IMR-90 (cell line): ENCODE measurements at regions not wholly inside any gene's neighbourhood (a gene's known extent, or its start where the extent isn't known, plus 50 kb on each side); places are given as distances from the start of the nearest gene placed in this dataset.

Experiments used
- ATAC-seq: fragments of 200-7000 bp; cut with Tn5 transposase; 2 replicates; pipeline ENCODE4 v1.9.1; 2020; ENCODE audit warnings: low read depth, mild to moderate bottlenecking, moderate library complexity
- BruUV-seq: library from RNA; stranded (reverse); fragments of 400-500 nt; replicated peaks from 2 replicates; lab custom pipeline; 2021; lab: Mats Ljungman, UMichigan
- CTCF ChIA-PET: fragments of 300-600 bp; formaldehyde crosslinking; extraction: SDS; loops from one replicate; lab custom pipeline; 2021; ENCODE audit warnings: antibody characterized with exemption; lab: Yijun Ruan, JAX
- POLR2A ChIA-PET: fragments of 300-600 bp; sonication (Branson Sonifier 250); formaldehyde crosslinking; loops from one replicate; lab custom pipeline; 2022; ENCODE audit warnings: antibody characterized with exemption; ENCODE audit not compliant: unreplicated experiment; lab: Charles Lee
- DNase-seq: peaks from one replicate; pipeline ENCODE4 v3.0.0; 2013
- H2AFZ ChIP-seq: replicated peaks from 2 replicates; pipeline ENCODE3; 2013; ENCODE audit warnings: low read length, mild to moderate bottlenecking; ENCODE audit not compliant: poor library complexity
- H2AK5ac ChIP-seq: 2 replicates; pipeline ENCODE4 v1.6.1; 2013; ENCODE audit warnings: low read depth, low read length, inconsistent platforms
- H2AK9ac ChIP-seq: replicated peaks from 2 replicates; pipeline ENCODE3; 2013; ENCODE audit warnings: mild to moderate bottlenecking, low read depth, low read length, moderate library complexity; ENCODE audit not compliant: poor library complexity
- H2BK120ac ChIP-seq: 2 replicates; pipeline ENCODE4 v1.6.1; 2013; ENCODE audit warnings: low read depth, low read length, inconsistent platforms
- H2BK15ac ChIP-seq: 3 replicates; pipeline ENCODE4 v1.6.1; 2013; ENCODE audit warnings: low read depth, low read length, inconsistent platforms
- H2BK20ac ChIP-seq: 2 replicates; pipeline ENCODE4 v1.6.1; 2013; ENCODE audit warnings: low read depth, mild to moderate bottlenecking, inconsistent platforms, low read length, moderate library complexity
- H2BK5ac ChIP-seq: 2 replicates; pipeline ENCODE4 v1.6.1; 2013; ENCODE audit warnings: mild to moderate bottlenecking, low read depth, low read length, inconsistent platforms; ENCODE audit not compliant: poor library complexity, severe bottlenecking
- H3K14ac ChIP-seq: replicated peaks from 2 replicates; pipeline ENCODE4 v1.6.1; 2013; ENCODE audit warnings: low read depth, low read length, inconsistent platforms
- H3K18ac ChIP-seq: 2 replicates; pipeline ENCODE4 v1.6.1; 2013; ENCODE audit warnings: low read depth, low read length, control low read depth
- H3K23ac ChIP-seq: 2 replicates; pipeline ENCODE4 v1.6.1; 2013; ENCODE audit warnings: low read depth, low read length, inconsistent platforms
- H3K27ac ChIP-seq: 2 replicates; pipeline ENCODE4 v1.5.1; 2013; ENCODE audit warnings: mild to moderate bottlenecking, control low read depth, low read length; ENCODE audit not compliant: insufficient read depth
- H3K27me3 ChIP-seq: 2 replicates; pipeline ENCODE4 v1.6.1; 2013; ENCODE audit warnings: low read length; ENCODE audit not compliant: control insufficient read depth, insufficient read depth
- H3K36me3 ChIP-seq: 2 replicates; pipeline ENCODE4 v1.6.1; 2013; ENCODE audit warnings: low read length, mixed read lengths; ENCODE audit not compliant: control insufficient read depth, insufficient read depth
- H3K4ac ChIP-seq: 2 replicates; pipeline ENCODE4 v1.6.1; 2013; ENCODE audit warnings: low read depth, low read length, inconsistent platforms
- H3K4me1 ChIP-seq: 2 replicates; pipeline ENCODE4 v1.6.1; 2013; ENCODE audit warnings: low read length, mixed read lengths; ENCODE audit not compliant: control insufficient read depth, insufficient read depth
- H3K4me2 ChIP-seq: 2 replicates; pipeline ENCODE4 v1.6.1; 2013; ENCODE audit warnings: low read depth, mild to moderate bottlenecking, control low read depth, low read length, moderate library complexity
- H3K4me3 ChIP-seq: 2 replicates; pipeline ENCODE4 v1.5.1; 2013; ENCODE audit warnings: low read depth, mild to moderate bottlenecking, control low read depth, low read length, moderate library complexity; ENCODE audit not compliant: insufficient read depth
- H3K56ac ChIP-seq: 2 replicates; pipeline ENCODE4 v1.6.1; 2013; ENCODE audit warnings: low read length, inconsistent platforms; ENCODE audit not compliant: insufficient read depth; ENCODE audit errors: extremely low read depth
- H3K79me1 ChIP-seq, 2 experiments: 2 replicates each; pipeline ENCODE4 v1.6.1; 2013; ENCODE audit warnings: low read length in 2 of 2, inconsistent platforms in 1 of 2, low read depth in 1 of 2
- H3K9ac ChIP-seq: 2 replicates; pipeline ENCODE4 v1.6.1; 2013; ENCODE audit warnings: low read depth, low read length, control low read depth
- H3K9me1 ChIP-seq: 2 replicates; pipeline ENCODE4 v1.6.1; 2013; ENCODE audit warnings: low read length, inconsistent platforms; ENCODE audit not compliant: insufficient read depth
- H3K9me3 ChIP-seq: 2 replicates; pipeline ENCODE4 v1.6.1; 2013; ENCODE audit warnings: low read length; ENCODE audit not compliant: control insufficient read depth, insufficient read depth
- H4K20me1 ChIP-seq: 2 replicates; pipeline ENCODE4 v1.6.1; 2013; ENCODE audit warnings: low read length, inconsistent platforms; ENCODE audit not compliant: insufficient read depth
- H4K5ac ChIP-seq: 2 replicates; pipeline ENCODE4 v1.6.1; 2013; ENCODE audit warnings: mild to moderate bottlenecking, low read depth, low read length, control low read depth
- H4K8ac ChIP-seq, 2 experiments: 2 replicates each; pipeline ENCODE4 v1.6.1; 2013; ENCODE audit warnings: low read depth in 2 of 2, low read length in 2 of 2, control low read depth in 1 of 2, inconsistent platforms in 1 of 2
- H4K91ac ChIP-seq: 2 replicates; pipeline ENCODE4 v1.6.1; 2013; ENCODE audit warnings: low read depth, low read length, inconsistent platforms; ENCODE audit not compliant: insufficient read depth
- CEBPB ChIP-seq: IDR thresholded peaks from 2 replicates; pipeline ENCODE4 v1.6.1; 2012; ENCODE audit warnings: low read depth, low read length, improper control_type of control experiment
- CHD1 ChIP-seq: IDR thresholded peaks from 2 replicates; pipeline ENCODE4 v1.6.1; 2012; ENCODE audit warnings: low read depth, low read length, improper control_type of control experiment
- ELK1 ChIP-seq: fragments of 150-350 bp; IDR thresholded peaks from 2 replicates; pipeline ENCODE4 v1.6.1; 2016; ENCODE audit warnings: low read depth, mild to moderate bottlenecking, low read length, moderate library complexity, borderline replicate concordance
- FOS ChIP-seq: fragments of 150-350 bp; IDR thresholded peaks from 2 replicates; pipeline ENCODE4 v1.6.1; 2016; ENCODE audit warnings: low read depth, low read length
- MAFK ChIP-seq: IDR thresholded peaks from 2 replicates; pipeline ENCODE4 v1.6.1; 2012; ENCODE audit warnings: low read depth, low read length, improper control_type of control experiment
- MAZ ChIP-seq: IDR thresholded peaks from 2 replicates; pipeline ENCODE4 v1.6.1; 2012; ENCODE audit warnings: low read depth, mild to moderate bottlenecking, low read length, improper control_type of control experiment, moderate library complexity, borderline replicate concordance
- RAD21 ChIP-seq: IDR thresholded peaks from 2 replicates; pipeline ENCODE4 v1.6.1; 2012; ENCODE audit warnings: low read length, improper control_type of control experiment
- RFX5 ChIP-seq: IDR thresholded peaks from 2 replicates; pipeline ENCODE4 v1.8.0; 2012; ENCODE audit warnings: low read depth, mild to moderate bottlenecking, low read length, moderate library complexity
- USF2 ChIP-seq: fragments of 150-350 bp; IDR thresholded peaks from 2 replicates; pipeline ENCODE4 v1.6.1; 2017; ENCODE audit warnings: mild to moderate bottlenecking, antibody characterized with exemption, low read length, low read depth
- WGBS, 2 experiments: methylation state at CpG; one replicate each; pipeline versions ENCODE4 v1.1.5 to v1.1.7; 2013; ENCODE audit warnings: missing lambda C conversion rate in 2 of 2; ENCODE audit not compliant: insufficient read length in 1 of 2; ENCODE audit errors: extremely low coverage in 2 of 2; 5-methylcytosine and 5-hydroxymethylcytosine counted together
- dilution Hi-C: fragments of 300-500 bp; cut with HindIII; formaldehyde crosslinking; loops from one replicate; pipeline ENCODE4 v1.14.3; 2018; ENCODE audit warnings: low sequenced_read_pairs; ENCODE audit not compliant: unreplicated experiment
- in situ Hi-C: fragments of 300-500 bp; cut with MboI; formaldehyde crosslinking; loops from 3 replicates; pipeline ENCODE4 v1.14.3; 2019; ENCODE audit warnings: low sequenced_read_pairs, inconsistent platforms, mixed read lengths
- intact Hi-C: fragments of 100-400 bp; cut with micrococcal nuclease; formaldehyde crosslinking; loops from 2 replicates; pipeline ENCODE4 v1.10.0; 2022
- TF ChIP-seq, protein P1 (sequence below): conservative IDR thresholded peaks from 2 replicates; pipeline ENCODE4 v1.5.1; 2012; ENCODE audit warnings: mild to moderate bottlenecking, low read depth, low read length, improper control_type of control experiment

- intact Hi-C loops (no loop called here), dilution Hi-C loops (no loop called here), in situ Hi-C loops (loop anchor here (10.0 to 25.0 kb wide), 2 partner anchors 693 to 1121 kb away; no protein-coding TSS in a partner anchor)
- no peak overlapping the region for H3K56ac ChIP-seq
- no peak for DNase-seq
- H3K9me3 ChIP-seq = no peaks in the 10 kb centered on the region
- no peak overlapping the region for H3K9ac ChIP-seq
- H3K4me2 ChIP-seq = no peak overlapping the region
- H3K9me1 ChIP-seq = no peaks in the 10 kb centered on the region
- H2AFZ ChIP-seq = no peak overlapping the region
- H4K8ac ChIP-seq = no peak overlapping the region
- ChIA-PET CTCF (no interaction called here), POLR2A (no interaction called here)
- WGBS, 2 experiments = 86% methylated on average over 1 of the region's 7 CpGs; no CpG with 5 or more reads in 1 of the 2 experiments
- no peak overlapping the region for H2BK120ac ChIP-seq
- H2BK5ac ChIP-seq = no peak overlapping the region
- H4K5ac ChIP-seq = no peak overlapping the region
- H3K4me3 ChIP-seq = no peak overlapping the region
- no peak overlapping the region for H2AK9ac ChIP-seq
- H4K91ac ChIP-seq = no peak overlapping the region
- no peaks in the 10 kb centered on the region for H3K4me1 ChIP-seq
- no peaks in the 10 kb centered on the region for H3K79me1 ChIP-seq
- no peaks in the 10 kb centered on the region for H3K36me3 ChIP-seq
- TF ChIP-seq FOS (no peak), ELK1 (no peak), RFX5 (no peak), RAD21 (no peak), MAZ (no peak), USF2 (no peak), MAFK (no peak), CHD1 (no peak), CEBPB (no peak)
- TF ChIP-seq, protein P1, sequence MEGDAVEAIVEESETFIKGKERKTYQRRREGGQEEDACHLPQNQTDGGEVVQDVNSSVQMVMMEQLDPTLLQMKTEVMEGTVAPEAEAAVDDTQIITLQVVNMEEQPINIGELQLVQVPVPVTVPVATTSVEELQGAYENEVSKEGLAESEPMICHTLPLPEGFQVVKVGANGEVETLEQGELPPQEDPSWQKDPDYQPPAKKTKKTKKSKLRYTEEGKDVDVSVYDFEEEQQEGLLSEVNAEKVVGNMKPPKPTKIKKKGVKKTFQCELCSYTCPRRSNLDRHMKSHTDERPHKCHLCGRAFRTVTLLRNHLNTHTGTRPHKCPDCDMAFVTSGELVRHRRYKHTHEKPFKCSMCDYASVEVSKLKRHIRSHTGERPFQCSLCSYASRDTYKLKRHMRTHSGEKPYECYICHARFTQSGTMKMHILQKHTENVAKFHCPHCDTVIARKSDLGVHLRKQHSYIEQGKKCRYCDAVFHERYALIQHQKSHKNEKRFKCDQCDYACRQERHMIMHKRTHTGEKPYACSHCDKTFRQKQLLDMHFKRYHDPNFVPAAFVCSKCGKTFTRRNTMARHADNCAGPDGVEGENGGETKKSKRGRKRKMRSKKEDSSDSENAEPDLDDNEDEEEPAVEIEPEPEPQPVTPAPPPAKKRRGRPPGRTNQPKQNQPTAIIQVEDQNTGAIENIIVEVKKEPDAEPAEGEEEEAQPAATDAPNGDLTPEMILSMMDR = no peak
- no peak overlapping the region for H3K18ac ChIP-seq
- no peak overlapping the region for H3K27ac ChIP-seq
- H3K4ac ChIP-seq = no peak overlapping the region
- H3K27me3 ChIP-seq = peaks cover 2% of the 10 kb centered on the region; the same call in 1 of the 2 replicates
- H2AK5ac ChIP-seq = no peak overlapping the region
- no peaks in the 10 kb centered on the region for H4K20me1 ChIP-seq
- no peak overlapping the region for H2BK20ac ChIP-seq
- BruUV-seq = no TSS peak
- H3K14ac ChIP-seq = 0 out of 2 replicates have a peak overlapping the region, but pooled peaks have one; percentile 15
- H3K23ac ChIP-seq = no peak overlapping the region
- no peak overlapping the region for H2BK15ac ChIP-seq
- ATAC-seq = no peak
Observed at GRCh38 chr9:78443946-78444345, 147.0 kb downstream of the PSAT1 start.
